ENCODE measurements at regions not wholly inside any gene's neighbourhood (a gene's known extent, or its start where the extent isn't known, plus 50 kb on each side); places are given as distances from the start of the nearest gene placed in this dataset.
"Not testable (repeated sequence)": the region's sequence is repeated elsewhere in the genome, so short reads cannot be mapped to it uniquely, and the experiment has no call there.

DNA sequence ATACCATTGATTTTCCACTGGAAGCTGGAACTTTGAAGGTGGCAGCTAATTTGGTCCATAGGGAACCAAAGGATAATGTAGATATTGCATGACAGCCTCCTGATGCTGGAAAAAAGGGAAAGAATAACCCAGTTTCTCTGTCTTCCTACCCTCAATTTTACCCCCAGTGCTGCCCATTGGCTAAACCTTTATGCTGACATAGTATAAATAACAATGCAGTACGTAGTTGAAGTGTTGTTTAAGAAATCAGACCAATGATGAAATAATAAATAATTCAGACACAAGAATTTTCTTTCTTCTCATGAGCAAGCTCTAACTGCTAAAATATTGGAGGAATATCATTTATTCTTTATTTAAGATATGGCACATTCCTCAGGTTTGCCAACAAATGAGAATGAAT, 843.4 kb downstream of the EPHA3 start:
- DNase-seq (ENCODE audit: extremely low read depth, low read depth) = no peak
- no peak for TF ChIP-seq CTCF (IDR thresholded peaks at IDR 0.05; ENCODE audit: low read depth, low read length, missing control alignments)
- H3K4me3 ChIP-seq (replicated peaks; ENCODE audit: low read depth, low read length) = no peak overlapping the region

GRCh38 chr3:89954137-89954536, 846.7 kb downstream of the EPHA3 start:
- DNase-seq (ENCODE audit: extremely low read depth, low read depth) = no peak
- H3K4me3 ChIP-seq (replicated peaks; ENCODE audit: low read depth, low read length) = no peak overlapping the region
- TF ChIP-seq CTCF (IDR thresholded peaks at IDR 0.05; ENCODE audit: low read depth, low read length, missing control alignments) = no peak

GRCh38 chr3:89955156-89955555, 847.7 kb downstream of the EPHA3 start:
- no peak for TF ChIP-seq CTCF (IDR thresholded peaks at IDR 0.05; ENCODE audit: low read depth, low read length, missing control alignments)
- no peak overlapping the region for H3K4me3 ChIP-seq (replicated peaks; ENCODE audit: low read depth, low read length)
- DNase-seq (ENCODE audit: extremely low read depth, low read depth) = no peak

GRCh38 chr3:89957451-89957850, 850.0 kb downstream of the EPHA3 start:
- DNase-seq (ENCODE audit: extremely low read depth, low read depth) = no peak
- no peak for TF ChIP-seq CTCF (IDR thresholded peaks at IDR 0.05; ENCODE audit: low read depth, low read length, missing control alignments)
- H3K4me3 ChIP-seq (replicated peaks; ENCODE audit: low read depth, low read length) = no peak overlapping the region

GRCh38 chr3:89958163-89958562, 850.7 kb downstream of the EPHA3 start:
- H3K4me3 ChIP-seq (replicated peaks; ENCODE audit: low read depth, low read length); DNase-seq (ENCODE audit: extremely low read depth, low read depth): not testable (repeated sequence)

DNA sequence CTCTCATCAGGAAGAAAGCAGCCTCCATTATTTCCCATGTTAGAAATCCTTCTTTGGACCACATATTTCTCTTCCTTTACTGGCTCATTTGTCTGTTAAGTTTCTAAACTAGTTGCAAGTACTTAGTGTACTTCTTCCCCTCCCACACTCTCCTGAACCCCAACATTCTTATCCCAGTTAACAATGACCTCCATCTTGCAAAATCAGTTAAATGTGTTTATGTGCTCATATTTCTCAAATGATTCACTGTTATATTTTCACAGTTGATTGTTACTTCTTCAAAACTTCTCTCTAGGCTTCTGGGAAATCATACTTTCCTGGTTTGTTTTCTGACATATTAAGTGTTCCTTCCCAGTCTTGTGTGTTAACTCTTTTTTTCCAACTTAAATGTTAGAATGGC, 856.9 kb downstream of the EPHA3 start:
- H3K4me3 ChIP-seq (replicated peaks; ENCODE audit: low read depth, low read length) = no peak overlapping the region
- TF ChIP-seq CTCF (IDR thresholded peaks at IDR 0.05; ENCODE audit: low read depth, low read length, missing control alignments) = no peak
- DNase-seq (ENCODE audit: extremely low read depth, low read depth) = no peak

DNA sequence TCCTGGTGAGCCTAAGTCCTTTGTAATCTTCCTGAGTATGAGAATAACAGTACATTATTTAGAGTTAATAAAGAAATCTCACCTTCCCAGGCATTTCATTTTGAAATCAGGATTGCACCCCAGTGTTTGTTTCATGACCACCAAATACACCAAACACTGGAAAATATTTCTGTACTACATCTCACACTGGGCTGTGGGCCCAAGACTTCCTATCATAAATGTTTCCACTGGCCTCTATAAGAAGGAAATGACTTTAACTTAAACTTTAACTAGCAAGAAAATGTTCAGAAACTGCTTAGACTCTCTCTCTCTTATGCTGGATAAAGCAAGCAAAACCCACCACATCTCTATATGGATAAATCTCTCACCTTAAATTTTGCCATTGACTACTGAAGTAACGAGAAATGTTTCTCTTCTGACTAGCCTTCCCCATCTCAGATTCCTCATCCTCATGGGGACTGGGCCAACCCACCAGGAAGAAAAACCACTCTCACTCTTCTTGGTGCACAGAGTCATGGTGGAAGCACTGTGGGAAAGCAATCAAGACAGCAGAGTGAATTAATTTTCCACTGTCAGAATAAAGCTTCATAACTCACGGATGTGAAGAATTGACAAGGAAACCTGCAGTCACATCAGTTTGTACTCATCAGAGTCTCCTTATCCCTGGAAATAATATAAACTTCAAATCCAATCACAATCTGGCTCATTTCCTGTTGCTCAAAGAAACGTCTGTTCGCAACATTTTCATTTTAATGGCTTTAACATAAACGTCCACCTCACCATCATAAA, 859.6 kb downstream of the EPHA3 start:
- DNase-seq (ENCODE audit: extremely low read depth, low read depth) = no peak
- TF ChIP-seq CTCF (IDR thresholded peaks at IDR 0.05; ENCODE audit: low read depth, low read length, missing control alignments) = no peak
- no peak overlapping the region for H3K4me3 ChIP-seq (replicated peaks; ENCODE audit: low read depth, low read length)
